SK-N-DZ (cell line): ENCODE measurements at regions not wholly inside any gene's neighbourhood (a gene's known extent, or its start where the extent isn't known, plus 50 kb on each side); places are given as distances from the start of the nearest gene placed in this dataset.

Experiments
- DNase-seq: peaks from one replicate; pipeline ENCODE4 v3.0.0-alpha.2; 2015; ENCODE audit warnings: low spot score

DNA sequence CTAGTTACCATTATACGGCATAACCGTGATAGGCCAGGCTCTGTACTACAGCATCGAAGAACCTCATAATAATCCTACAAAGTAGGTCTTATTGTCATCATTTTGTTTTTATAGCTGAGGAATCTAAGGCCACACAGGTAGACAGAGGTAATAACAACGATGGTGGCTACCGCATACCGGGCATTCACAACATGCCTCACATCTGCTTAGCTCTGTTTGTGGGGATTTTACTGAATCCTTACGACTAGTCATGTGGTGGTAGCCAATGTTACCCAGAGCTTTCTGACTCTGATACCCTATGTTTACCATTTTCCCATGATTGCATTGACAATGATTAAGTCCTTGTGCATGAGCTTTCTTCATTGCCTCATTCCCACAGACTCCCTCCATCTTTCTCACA is 269.4 kb downstream of the TCF7L2 start:
- DNase-seq: no peak

DNA sequence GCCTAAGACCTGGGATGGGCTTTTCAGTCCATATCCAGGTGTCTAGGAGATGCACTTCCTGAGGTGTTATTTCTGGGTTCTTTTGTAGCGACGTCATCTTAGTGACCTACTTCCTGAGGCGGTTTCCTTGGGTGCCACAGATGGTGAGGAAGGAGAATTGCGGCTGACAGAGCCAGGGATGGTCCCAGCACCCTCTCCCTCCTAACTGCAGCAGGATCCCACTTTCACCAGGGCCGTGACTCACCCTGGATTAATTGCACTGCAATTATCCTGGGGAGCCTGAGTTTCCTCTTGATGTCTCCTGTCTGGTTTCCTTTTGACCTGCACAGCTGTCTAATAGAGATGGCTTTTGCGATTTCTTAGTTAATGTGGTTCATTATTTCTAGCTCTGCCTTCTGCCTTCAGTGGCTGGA is 271.7 kb downstream of the TCF7L2 start:
- peak; percentile 51 for DNase-seq

DNA sequence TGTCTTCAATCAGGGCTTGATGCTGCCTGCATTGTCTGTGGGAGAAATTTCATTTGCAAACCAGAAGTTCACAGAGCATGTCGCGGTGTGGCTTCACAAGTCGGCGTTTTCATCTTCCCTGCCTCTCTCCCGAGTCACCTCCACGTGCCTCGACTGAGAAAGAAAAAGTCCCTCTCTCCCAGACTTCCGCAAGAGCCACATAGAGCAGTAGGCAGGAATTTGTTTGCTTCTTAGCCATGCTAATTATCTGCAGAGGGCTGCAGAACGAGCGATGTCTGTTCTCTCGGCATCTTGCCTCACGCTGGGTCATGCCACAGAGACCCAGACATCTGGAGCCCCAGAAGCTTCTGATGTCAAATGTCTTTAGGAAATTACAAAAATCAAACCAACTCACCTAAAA is 272.2 kb downstream of the TCF7L2 start:
- no peak for DNase-seq

- no peak for DNase-seq
Observed at GRCh38 chr10:113225364-113225763, 275.3 kb downstream of the TCF7L2 start.

- DNase-seq: no peak
Observed at GRCh38 chr10:113225903-113226302, 275.9 kb downstream of the TCF7L2 start.

GRCh38 chr10:113226399-113226798 is 276.4 kb downstream of the TCF7L2 start:
- DNase-seq: no peak

DNA sequence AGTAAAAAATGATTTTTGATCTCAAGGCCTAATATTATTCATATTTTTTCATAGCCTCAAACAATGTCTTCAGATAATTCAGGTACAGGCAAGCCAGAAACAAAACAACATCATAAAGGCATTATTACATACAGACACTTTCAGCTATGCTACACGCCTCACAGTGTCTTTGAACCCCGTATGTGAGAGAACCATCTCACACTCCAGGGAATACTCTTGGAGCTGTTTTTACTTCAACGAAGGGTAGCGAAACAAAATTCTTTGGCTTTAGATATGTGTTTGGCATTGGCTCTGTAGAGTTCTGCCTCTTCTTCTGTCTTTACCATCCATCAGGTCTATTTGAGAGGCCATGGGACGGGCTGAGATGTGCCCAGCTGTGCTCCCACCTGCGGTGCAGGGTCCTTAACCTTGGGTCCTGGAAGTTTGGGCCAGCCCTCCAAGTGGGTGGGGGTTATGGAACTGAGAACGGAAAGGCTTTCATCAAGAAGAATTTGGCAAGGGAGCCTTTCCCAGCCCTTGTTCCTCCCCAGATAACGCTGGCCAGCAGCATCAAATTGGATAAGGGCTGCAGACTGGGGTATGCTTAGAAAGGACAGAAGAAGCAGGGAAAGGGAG is 276.9 kb downstream of the TCF7L2 start:
- DNase-seq: no peak

GRCh38 chr10:113228530-113228929 is 278.5 kb downstream of the TCF7L2 start:
- no peak for DNase-seq

GRCh38 chr10:113230011-113230610 is 280.1 kb downstream of the TCF7L2 start:
- DNase-seq: peak; percentile 17

DNA sequence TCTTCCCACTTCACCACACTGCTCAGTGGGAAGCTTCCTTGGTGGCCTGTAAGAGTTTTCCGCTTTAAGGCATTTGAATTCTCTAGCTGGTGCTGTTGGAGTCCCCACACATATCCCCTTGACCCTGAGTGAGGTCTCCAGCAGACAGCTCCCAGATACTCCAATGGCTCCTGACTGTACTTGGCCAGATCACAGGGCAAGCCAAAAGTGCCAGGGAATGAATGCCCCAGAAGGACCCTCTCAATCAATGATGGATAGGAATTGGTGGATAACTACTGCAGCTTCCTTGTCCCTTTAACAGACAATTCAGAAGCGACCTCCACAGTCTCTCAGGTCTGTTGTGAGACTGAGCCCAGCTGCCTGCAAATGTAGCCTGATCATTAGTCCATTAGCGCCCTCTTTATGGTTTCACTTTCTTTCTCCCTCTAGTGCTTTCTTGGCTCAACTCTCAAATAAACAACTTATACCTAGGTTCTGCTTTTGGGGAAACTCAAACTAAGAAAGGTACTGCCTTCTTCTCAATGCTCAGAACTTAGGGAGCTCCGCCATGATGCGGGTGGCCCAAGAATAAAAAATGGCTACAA is 283.0 kb downstream of the TCF7L2 start:
- no peak for DNase-seq

DNA sequence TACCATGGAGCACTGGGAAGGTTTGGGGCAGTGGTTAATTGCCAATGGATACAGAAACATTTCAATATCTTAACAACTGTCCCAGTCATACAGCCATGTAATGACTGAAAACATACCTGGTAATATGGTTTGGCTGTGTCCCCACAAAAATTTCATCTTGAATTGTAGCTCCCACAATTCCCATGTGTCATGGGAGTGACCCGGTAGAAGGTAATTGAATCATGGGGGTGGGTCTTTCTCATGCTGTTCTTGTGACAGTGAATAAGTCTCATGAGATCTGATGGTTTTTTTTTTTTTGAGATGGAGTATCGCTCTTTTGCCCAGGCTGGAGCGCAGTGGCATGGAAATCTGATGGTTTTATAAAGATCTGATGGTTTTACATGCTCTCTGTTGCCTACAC is 284.4 kb downstream of the TCF7L2 start:
- DNase-seq: no peak

DNA sequence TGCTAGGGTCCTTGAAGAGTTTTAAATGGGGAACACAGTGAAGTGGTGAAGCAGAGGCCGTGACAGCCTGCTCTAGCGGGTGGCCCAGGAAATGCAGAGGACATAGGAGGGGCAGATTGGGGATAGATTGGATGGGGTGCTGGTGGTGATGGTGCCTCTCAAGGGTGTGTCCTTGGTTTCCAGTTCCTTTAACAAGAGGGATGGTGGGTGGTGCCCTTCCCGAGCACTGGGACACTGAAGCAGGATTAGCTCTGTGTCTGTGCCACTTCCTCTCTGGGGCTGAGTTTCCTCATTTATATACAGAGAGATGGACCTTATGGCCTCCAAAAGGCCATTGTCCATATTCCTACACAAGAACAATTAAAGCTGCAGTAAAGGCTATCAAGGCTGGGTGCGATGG is 285.5 kb downstream of the TCF7L2 start:
- DNase-seq: no peak

DNA sequence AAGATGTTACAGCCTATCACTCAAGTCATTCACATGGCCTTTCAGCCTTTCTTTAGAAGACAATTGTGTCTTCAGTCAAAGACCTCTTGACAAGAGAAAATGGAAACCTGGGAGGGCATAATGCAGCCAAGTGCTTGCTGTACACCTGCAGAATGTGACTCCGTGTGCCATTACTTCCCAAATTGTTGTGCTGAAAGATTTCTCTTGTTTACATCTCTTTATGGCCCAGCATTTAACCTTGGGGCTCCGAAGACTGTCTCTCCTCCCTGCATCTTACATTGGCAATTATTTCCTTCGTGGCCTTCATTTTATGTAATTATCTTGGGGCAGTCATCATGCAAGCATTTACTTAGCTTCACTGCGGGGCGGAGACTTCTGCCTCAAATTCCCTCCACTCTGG is 287.0 kb downstream of the TCF7L2 start:
- no peak for DNase-seq

DNA sequence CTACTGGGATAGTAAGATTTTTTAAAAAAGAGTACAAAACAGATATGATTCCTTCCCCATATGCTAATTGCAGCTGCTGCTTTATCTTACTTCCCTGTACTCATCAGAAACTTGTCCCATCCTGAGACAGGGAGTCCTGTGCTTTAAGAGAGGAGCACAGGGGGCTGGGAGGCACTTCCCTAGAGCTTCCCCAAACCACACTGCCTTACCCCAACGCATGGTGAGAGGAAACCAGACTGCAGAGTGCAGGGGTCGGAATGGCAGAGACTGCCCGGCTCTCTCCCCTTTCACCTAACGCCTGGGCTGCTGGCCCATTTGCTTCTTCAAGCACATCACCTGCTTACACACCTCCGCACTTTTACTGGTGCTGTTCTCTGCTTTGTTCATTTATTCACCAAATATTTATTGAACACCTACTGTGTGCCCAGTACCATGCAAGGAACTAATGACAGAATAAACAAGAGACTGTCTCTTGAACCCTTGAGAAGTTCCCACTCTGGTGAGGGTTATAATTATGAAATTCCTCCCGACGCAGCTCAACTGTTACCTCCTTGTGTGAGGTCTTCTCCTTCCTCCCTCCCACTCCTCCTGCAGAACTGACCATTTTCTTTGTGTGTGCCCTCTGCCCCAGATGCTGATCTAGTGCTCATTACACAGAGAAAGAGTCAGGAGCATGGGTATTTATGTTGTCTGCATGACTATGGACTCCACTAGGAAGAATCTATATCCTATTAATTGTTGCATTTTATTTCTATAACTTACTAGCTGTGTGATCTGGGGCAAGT is 289.7 kb downstream of the TCF7L2 start:
- DNase-seq: no peak

DNA sequence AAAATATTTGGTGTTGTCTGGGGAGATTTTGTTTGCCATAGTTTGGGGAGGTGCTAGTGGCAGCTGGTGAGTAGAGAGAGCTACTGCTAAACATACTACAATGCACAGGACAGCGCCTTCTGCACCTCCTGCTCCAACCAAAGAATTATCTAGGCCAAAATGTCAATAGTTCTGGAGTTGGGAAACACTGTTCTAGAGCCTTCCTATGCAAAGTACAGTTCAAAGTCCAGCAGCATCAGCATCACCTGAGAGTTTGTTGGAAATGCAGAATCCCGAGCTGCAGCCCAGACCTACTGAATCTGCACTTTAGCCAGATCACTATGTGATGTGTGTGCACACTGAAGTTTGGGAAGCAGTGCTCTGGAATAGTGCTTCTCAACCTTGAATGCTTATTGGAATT is 290.7 kb downstream of the TCF7L2 start:
- DNase-seq: no peak

GRCh38 chr10:113241599-113242360 is 291.7 kb downstream of the TCF7L2 start:
- DNase-seq: no peak

- DNase-seq: no peak
Observed at GRCh38 chr10:113243311-113243710, 293.3 kb downstream of the TCF7L2 start.

DNA sequence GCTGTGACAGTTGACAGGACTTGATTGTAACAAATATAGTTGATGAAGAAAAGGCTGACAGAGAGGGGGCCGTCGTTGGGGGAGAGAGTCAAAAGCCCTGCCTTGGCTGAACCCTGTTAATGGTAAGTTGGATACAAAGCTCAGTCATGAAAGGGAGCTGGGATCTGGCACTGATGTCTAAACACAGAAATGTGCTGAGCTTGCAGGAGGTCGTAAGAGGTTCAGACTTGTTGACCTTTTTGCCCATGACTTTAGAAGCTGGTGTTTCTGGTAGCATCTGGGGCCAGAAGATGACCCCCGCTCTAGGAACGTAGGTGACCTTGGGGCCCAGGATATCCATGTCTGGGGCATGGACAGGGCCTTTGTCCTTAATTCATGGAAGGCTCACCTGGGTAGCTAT is 294.7 kb downstream of the TCF7L2 start:
- no peak for DNase-seq

DNA sequence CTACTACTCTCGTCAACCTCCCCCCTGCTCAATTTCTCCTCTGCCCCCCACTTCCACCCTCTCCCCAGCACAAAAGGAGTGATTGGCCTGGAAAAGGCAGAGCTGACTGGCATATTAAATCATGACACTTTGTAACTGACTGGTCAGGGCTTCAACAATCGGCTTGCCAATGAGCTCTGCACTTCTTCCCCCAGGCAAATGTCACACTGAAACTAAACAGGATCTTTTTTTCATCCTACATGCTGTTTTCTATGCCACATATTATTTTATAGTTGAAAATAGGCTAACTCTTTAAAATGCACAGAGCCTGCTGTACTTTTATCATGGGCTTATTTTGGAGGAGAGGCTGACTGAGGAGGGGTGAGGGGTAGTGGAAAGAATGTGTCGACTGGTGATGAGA is 295.2 kb downstream of the TCF7L2 start:
- DNase-seq: no peak

DNA sequence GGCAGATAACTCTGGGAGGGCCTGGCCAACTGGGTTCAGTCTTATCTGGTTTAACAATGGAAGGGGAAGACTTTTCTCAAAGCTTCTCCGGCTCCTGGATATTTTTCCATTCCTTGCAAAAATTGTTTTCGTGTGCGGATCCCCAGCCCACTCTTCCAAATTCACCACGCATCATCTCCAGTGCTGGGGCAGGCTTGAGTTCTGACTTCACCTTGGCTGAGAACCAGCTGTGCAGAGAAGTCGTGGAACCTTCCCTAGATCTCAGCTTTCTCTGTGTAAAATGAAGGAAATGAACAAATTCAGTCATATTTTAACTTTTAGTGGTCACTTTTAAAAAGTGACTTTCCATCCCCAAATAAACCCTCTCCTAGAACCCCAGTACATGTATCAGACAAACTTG is 297.0 kb downstream of the TCF7L2 start:
- no peak for DNase-seq

DNA sequence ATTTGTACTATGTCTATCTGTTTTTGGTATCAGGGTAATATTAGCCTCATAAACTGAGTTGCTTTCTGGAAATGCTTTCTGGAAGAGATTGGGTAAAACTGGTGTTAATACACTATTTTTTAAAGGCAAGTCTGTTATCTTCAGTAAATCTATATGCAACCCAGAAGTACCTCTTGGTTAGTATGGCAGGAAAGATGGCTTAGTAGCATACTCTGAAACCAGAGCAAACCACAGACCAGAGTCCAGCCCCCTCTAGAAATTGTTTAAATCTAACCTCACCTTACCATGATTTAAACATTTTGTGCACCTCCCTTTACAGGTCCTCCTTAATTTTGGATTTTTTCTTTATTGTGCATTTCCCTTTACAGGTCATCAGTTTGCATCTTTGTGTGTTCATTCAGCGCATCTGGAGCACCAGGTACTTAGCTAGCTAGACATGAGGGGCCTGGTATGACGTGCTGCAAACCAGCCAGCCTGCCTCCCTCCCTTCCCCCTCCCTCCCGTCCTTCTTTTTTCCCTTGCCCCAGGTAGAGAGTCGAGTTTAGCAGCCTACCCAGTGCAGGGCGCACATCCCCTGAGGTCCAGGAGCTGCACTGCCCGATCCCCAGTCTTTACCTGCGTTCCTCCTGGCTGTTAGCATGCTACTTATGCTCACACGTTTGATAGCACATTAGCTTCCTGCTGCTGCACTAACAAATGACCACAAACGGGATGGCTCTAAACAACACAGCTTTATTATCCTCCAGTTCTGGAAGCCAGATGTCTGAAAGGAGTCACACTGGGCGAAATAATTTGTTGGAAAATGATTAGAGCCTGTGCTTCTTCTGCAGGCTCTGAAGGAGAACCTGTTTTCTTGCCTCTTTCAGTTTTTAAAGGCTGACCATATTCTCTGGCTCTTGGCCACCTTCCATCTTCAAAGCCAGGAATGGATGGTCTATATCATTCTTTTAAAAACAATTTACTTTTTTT is 299.9 kb upstream of the HABP2 start:
- DNase-seq: no peak
